ENCODE measurements at regions not wholly inside any gene's neighbourhood (a gene's known extent, or its start where the extent isn't known, plus 50 kb on each side); places are given as distances from the start of the nearest gene placed in this dataset.

- no peak for TF ChIP-seq POLR2A (IDR thresholded peaks at IDR 0.05; ENCODE audit: extremely low read depth, insufficient read length)
- no peak for TF ChIP-seq CTCF (IDR thresholded peaks at IDR 0.05; ENCODE audit: low read depth, low read length)
- TF ChIP-seq MAX (IDR thresholded peaks at IDR 0.05; ENCODE audit: low read depth, low read length) = no peak
- TF ChIP-seq MYC (IDR thresholded peaks at IDR 0.05; ENCODE audit: low read depth, low read length) = no peak
Observed at GRCh38 chr6:3669916-3670315, 81.6 kb downstream of the PXDC1 start.

Data from NB4 (cell line).